ENCODE measurements at regions not wholly inside any gene's neighbourhood (a gene's known extent, or its start where the extent isn't known, plus 50 kb on each side); places are given as distances from the start of the nearest gene placed in this dataset.

DNA sequence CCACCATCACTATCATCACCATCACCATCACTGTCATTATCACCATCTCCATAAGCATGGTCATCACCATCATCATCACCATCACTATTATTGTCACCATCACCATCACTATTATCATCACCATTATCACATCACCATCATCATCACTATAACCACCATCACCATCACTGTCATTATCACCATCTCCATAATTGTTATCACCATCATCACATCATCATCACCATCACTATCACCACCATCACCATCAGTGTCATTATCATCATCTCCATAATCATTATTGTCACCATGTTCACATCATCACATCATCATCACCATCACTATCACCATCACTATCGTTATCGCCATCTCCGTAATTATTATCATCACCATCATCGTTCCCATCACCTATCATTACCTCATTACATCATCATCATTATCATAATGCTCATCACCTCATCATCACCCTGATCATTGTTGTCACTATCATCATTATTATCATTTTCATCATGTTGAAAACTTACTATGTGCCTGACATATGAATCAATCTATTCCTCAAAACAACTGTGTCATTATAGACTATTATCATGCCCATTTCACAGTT, 280.3 kb upstream of the HS6ST1 start:
- Histone ChIP-seq H3K27me3 (ENCODE audit: control insufficient read depth, extremely low read depth, insufficient read depth, low read length) (no peaks in the 10 kb centered on the region), H3K36me3 (ENCODE audit: control insufficient read depth in 2 of 2, extremely low read depth in 1 of 2, insufficient read depth in 2 of 2, low read length in 2 of 2) (no peaks in the 10 kb centered on the region), H4K20me1 (ENCODE audit: control insufficient read depth, extremely low read depth, insufficient read depth, low read length) (no peaks in the 10 kb centered on the region), H2AFZ (ENCODE audit: control insufficient read depth, low read length) (no peak overlapping the region), H3K79me2 (ENCODE audit: control insufficient read depth, insufficient read depth, low read length) (no peaks in the 10 kb centered on the region), H3K4me3 (ENCODE audit: control insufficient read depth in 2 of 3, extremely low read depth in 1 of 3, insufficient read depth in 2 of 3, low read depth in 1 of 3, low read length in 3 of 3) (no peak overlapping the region), H3K9me1 (ENCODE audit: control insufficient read depth, extremely low read depth, insufficient read depth, low read length) (no peaks in the 10 kb centered on the region), H3K27ac (ENCODE audit: control insufficient read depth, insufficient read depth, low read length) (no peak overlapping the region), H3K9me3 (ENCODE audit: control insufficient read depth, low read depth, low read length) (no peaks in the 10 kb centered on the region), H3K9ac (ENCODE audit: control insufficient read depth, extremely low read depth, insufficient read depth, low read length) (no peak overlapping the region), H3K4me2 (ENCODE audit: control insufficient read depth, extremely low read depth, insufficient read depth, low read depth, low read length) (no peak overlapping the region), H3K4me1 (ENCODE audit: control insufficient read depth, extremely low read depth, insufficient read depth, low read length) (no peaks in the 10 kb centered on the region)
- dilution Hi-C loops (cut with MboI; ENCODE audit: extremely low pct_ligation_motif_present, low sequenced_read_pairs): no loop called here
- FAIRE-seq: no peak
- no peak for DNase-seq (ENCODE audit: low read depth, low spot score)
- no peak for TF ChIP-seq EZH2 (IDR thresholded peaks at IDR 0.05; ENCODE audit: low read length)
- TF ChIP-seq, protein P1, sequence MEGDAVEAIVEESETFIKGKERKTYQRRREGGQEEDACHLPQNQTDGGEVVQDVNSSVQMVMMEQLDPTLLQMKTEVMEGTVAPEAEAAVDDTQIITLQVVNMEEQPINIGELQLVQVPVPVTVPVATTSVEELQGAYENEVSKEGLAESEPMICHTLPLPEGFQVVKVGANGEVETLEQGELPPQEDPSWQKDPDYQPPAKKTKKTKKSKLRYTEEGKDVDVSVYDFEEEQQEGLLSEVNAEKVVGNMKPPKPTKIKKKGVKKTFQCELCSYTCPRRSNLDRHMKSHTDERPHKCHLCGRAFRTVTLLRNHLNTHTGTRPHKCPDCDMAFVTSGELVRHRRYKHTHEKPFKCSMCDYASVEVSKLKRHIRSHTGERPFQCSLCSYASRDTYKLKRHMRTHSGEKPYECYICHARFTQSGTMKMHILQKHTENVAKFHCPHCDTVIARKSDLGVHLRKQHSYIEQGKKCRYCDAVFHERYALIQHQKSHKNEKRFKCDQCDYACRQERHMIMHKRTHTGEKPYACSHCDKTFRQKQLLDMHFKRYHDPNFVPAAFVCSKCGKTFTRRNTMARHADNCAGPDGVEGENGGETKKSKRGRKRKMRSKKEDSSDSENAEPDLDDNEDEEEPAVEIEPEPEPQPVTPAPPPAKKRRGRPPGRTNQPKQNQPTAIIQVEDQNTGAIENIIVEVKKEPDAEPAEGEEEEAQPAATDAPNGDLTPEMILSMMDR (optimal IDR thresholded peaks at IDR 0.05 in 1 of 3, IDR thresholded peaks at IDR 0.05 in 1 of 3, conservative IDR thresholded peaks at IDR 0.05 in 1 of 3; ENCODE audit: extremely low read depth in 1 of 3, insufficient read depth in 2 of 3, low read length in 3 of 3): no peak

DNA sequence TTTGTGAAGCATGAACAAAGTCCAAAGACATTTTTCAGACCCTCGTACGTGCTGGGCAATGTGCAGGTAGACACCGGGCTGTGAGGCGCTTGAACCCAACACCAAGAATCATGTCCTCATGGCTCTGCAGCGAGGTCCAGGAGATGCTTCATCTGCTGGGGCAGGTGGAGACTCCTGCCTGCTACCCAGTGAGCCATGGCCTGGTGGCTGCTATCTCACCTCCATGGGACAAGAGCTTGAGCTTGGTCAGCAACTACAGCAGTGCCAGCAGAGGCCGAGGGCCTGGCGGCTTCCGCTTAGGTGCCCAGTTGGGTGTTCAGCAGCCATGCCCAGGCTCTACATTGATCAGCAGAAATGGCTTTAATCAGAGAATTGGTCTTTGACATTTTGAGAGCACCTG, 281.0 kb upstream of the HS6ST1 start:
- no peak overlapping the region for H3K4me2 ChIP-seq (ENCODE audit: control insufficient read depth, extremely low read depth, insufficient read depth, low read depth, low read length)
- dilution Hi-C loops (cut with MboI; ENCODE audit: extremely low pct_ligation_motif_present, low sequenced_read_pairs): no loop called here
- no peaks in the 10 kb centered on the region for H3K9me1 ChIP-seq (ENCODE audit: control insufficient read depth, extremely low read depth, insufficient read depth, low read length)
- no peak overlapping the region for H3K9ac ChIP-seq (ENCODE audit: control insufficient read depth, extremely low read depth, insufficient read depth, low read length)
- TF ChIP-seq, protein P1 (optimal IDR thresholded peaks at IDR 0.05 in 1 of 3, IDR thresholded peaks at IDR 0.05 in 1 of 3, conservative IDR thresholded peaks at IDR 0.05 in 1 of 3; ENCODE audit: extremely low read depth in 1 of 3, insufficient read depth in 2 of 3, low read length in 3 of 3): no peak
- TF ChIP-seq EZH2 (IDR thresholded peaks at IDR 0.05; ENCODE audit: low read length): no peak
- no peak overlapping the region for H2AFZ ChIP-seq (ENCODE audit: control insufficient read depth, low read length)
- no peaks in the 10 kb centered on the region for H3K79me2 ChIP-seq (ENCODE audit: control insufficient read depth, insufficient read depth, low read length)
- no peaks in the 10 kb centered on the region for H3K36me3 ChIP-seq (ENCODE audit: control insufficient read depth in 2 of 2, extremely low read depth in 1 of 2, insufficient read depth in 2 of 2, low read length in 2 of 2)
- FAIRE-seq (no peak), DNase-seq (ENCODE audit: low read depth, low spot score) (no peak)
- no peak overlapping the region for H3K27ac ChIP-seq (ENCODE audit: control insufficient read depth, insufficient read depth, low read length)
- no peaks in the 10 kb centered on the region for H3K4me1 ChIP-seq (ENCODE audit: control insufficient read depth, extremely low read depth, insufficient read depth, low read length)
- H3K4me3 ChIP-seq (ENCODE audit: control insufficient read depth in 2 of 3, extremely low read depth in 1 of 3, insufficient read depth in 2 of 3, low read depth in 1 of 3, low read length in 3 of 3): no peak overlapping the region
- no peaks in the 10 kb centered on the region for H3K27me3 ChIP-seq (ENCODE audit: control insufficient read depth, extremely low read depth, insufficient read depth, low read length)
- no peaks in the 10 kb centered on the region for H3K9me3 ChIP-seq (ENCODE audit: control insufficient read depth, low read depth, low read length)
- no peaks in the 10 kb centered on the region for H4K20me1 ChIP-seq (ENCODE audit: control insufficient read depth, extremely low read depth, insufficient read depth, low read length)
